Panc1 (cell line): ENCODE measurements at regions not wholly inside any gene's neighbourhood (a gene's known extent, or its start where the extent isn't known, plus 50 kb on each side); places are given as distances from the start of the nearest gene placed in this dataset.

Experiments
- ATAC-seq: fragments of 200-7000 bp; cut with Tn5 transposase; 2 replicates; pipeline ENCODE4 v1.9.1; 2020; ENCODE audit warnings: mild to moderate bottlenecking, moderate library complexity
- BruUV-seq: library from RNA; stranded (reverse); fragments of 400-500 nt; replicated peaks from 2 replicates; lab custom pipeline; 2021; lab: Mats Ljungman, UMichigan
- CTCF ChIA-PET: fragments of 300-600 bp; sonication (Branson Sonifier 250); formaldehyde crosslinking; loops from one replicate; lab custom pipeline; 2022; ENCODE audit warnings: antibody characterized with exemption; lab: Charles Lee
- POLR2A ChIA-PET: fragments of 300-600 bp; sonication (Branson Sonifier 250); formaldehyde crosslinking; loops from one replicate; lab custom pipeline; 2022; ENCODE audit warnings: antibody characterized with exemption; lab: Charles Lee
- DNase-seq: peaks from one replicate; pipeline ENCODE4 v3.0.0-alpha.2; 2010; ENCODE audit warnings: low read depth, low spot score
- H3K27ac ChIP-seq: 2 replicates; pipeline ENCODE4 v1.5.1; 2011; ENCODE audit warnings: mild to moderate bottlenecking, low read length, inconsistent platforms
- H3K27me3 ChIP-seq: fragments of 200-500 bp; sonication (Bioruptor generic); 2 replicates; pipeline ENCODE4 v1.6.0; 2014; ENCODE audit warnings: low read length, inconsistent platforms; ENCODE audit not compliant: control insufficient read depth, insufficient read depth
- H3K36me3 ChIP-seq: fragments of 200-500 bp; sonication (Bioruptor generic); 2 replicates; pipeline ENCODE4 v1.5.1; 2014; ENCODE audit warnings: inconsistent platforms, mild to moderate bottlenecking, low read length, moderate library complexity; ENCODE audit not compliant: control insufficient read depth, insufficient read depth
- H3K4me1 ChIP-seq: 2 replicates; pipeline ENCODE4 v1.5.1; 2011; ENCODE audit warnings: inconsistent platforms, mild to moderate bottlenecking, low read length, moderate library complexity; ENCODE audit not compliant: control insufficient read depth, insufficient read depth
- H3K4me3 ChIP-seq, 2 experiments: 2 replicates each; pipeline ENCODE4 v1.5.1; 2011 to 2012; ENCODE audit warnings: low read depth in 2 of 2, low read length in 2 of 2, mild to moderate bottlenecking in 2 of 2, inconsistent platforms in 1 of 2, moderate library complexity in 1 of 2
- H3K9me3 ChIP-seq: fragments of 200-500 bp; sonication (Bioruptor generic); 2 replicates; pipeline ENCODE4 v1.5.1; 2014; ENCODE audit warnings: low read depth, mild to moderate bottlenecking, inconsistent platforms, low read length, moderate library complexity; ENCODE audit not compliant: control insufficient read depth, insufficient read depth
- POLR2AphosphoS5 ChIP-seq: IDR thresholded peaks from 2 replicates; pipeline ENCODE4 v1.6.1; 2012; ENCODE audit warnings: mild to moderate bottlenecking, low read depth, low read length, moderate library complexity
- SIN3A ChIP-seq: IDR thresholded peaks from 2 replicates; pipeline ENCODE4 v1.6.1; 2012; ENCODE audit warnings: low read depth, mild to moderate bottlenecking, low read length, moderate library complexity, borderline replicate concordance; ENCODE audit not compliant: insufficient read depth
- TCF7L2 ChIP-seq: IDR thresholded peaks from 2 replicates; pipeline ENCODE4 v1.6.1; 2011; ENCODE audit warnings: mild to moderate bottlenecking, low read depth, low read length, inconsistent platforms
- in situ Hi-C: cut with HindIII; loops from 2 replicates; pipeline ENCODE4 v1.10.0; 2016; ENCODE audit warnings: low sequenced_read_pairs, low pct_unique_long_range_greater_than_20kb
- intact Hi-C: fragments of 100-400 bp; cut with micrococcal nuclease; formaldehyde crosslinking; loops from one replicate; pipeline ENCODE4 v1.10.0; 2022; ENCODE audit not compliant: unreplicated experiment
- TF ChIP-seq, protein P1 (sequence below), 2 experiments: IDR thresholded peaks; 2 replicates each; pipeline ENCODE4 v1.6.1; 2011 to 2012; ENCODE audit warnings: low read depth in 2 of 2, control low read depth in 1 of 2, low read length in 1 of 2, mild to moderate bottlenecking in 1 of 2, moderate library complexity in 1 of 2; ENCODE audit not compliant: insufficient read depth in 1 of 2
- TF ChIP-seq, protein P2 (sequence below): fragments of 450-650 bp; IDR thresholded peaks from 2 replicates; pipeline ENCODE4 v1.5.1; 2017; ENCODE audit warnings: mild to moderate bottlenecking

DNA sequence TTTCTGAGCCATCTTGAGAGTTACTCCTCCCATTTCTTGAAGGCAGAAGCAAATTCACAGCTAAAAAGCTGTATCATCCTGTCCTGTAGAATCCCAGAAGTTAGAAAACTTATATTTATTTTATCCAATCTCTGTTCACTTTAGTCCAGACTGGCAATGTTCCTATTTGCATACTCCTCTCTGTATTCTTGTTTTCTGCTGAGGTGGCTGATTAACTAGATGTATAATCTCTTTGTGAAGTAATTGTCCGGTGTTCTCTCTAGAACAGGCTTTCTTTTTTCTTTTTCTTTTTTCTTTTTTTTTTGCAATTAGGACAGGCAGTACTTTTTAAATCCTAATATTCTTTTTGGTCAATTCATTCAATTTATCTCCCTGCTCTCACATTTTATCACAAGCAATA, 411.0 kb downstream of the KCNJ3 start:
- intact Hi-C loops: no loop called here
- TF ChIP-seq SIN3A (no peak), POLR2AphosphoS5 (no peak), TCF7L2 (no peak)
- TF ChIP-seq, protein P1, sequence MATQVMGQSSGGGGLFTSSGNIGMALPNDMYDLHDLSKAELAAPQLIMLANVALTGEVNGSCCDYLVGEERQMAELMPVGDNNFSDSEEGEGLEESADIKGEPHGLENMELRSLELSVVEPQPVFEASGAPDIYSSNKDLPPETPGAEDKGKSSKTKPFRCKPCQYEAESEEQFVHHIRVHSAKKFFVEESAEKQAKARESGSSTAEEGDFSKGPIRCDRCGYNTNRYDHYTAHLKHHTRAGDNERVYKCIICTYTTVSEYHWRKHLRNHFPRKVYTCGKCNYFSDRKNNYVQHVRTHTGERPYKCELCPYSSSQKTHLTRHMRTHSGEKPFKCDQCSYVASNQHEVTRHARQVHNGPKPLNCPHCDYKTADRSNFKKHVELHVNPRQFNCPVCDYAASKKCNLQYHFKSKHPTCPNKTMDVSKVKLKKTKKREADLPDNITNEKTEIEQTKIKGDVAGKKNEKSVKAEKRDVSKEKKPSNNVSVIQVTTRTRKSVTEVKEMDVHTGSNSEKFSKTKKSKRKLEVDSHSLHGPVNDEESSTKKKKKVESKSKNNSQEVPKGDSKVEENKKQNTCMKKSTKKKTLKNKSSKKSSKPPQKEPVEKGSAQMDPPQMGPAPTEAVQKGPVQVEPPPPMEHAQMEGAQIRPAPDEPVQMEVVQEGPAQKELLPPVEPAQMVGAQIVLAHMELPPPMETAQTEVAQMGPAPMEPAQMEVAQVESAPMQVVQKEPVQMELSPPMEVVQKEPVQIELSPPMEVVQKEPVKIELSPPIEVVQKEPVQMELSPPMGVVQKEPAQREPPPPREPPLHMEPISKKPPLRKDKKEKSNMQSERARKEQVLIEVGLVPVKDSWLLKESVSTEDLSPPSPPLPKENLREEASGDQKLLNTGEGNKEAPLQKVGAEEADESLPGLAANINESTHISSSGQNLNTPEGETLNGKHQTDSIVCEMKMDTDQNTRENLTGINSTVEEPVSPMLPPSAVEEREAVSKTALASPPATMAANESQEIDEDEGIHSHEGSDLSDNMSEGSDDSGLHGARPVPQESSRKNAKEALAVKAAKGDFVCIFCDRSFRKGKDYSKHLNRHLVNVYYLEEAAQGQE (IDR thresholded peaks at IDR 0.05; ENCODE audit: insufficient read depth in 1 of 2, low read depth in 2 of 2, low read length in 1 of 2): no peak
- TF ChIP-seq, protein P2, sequence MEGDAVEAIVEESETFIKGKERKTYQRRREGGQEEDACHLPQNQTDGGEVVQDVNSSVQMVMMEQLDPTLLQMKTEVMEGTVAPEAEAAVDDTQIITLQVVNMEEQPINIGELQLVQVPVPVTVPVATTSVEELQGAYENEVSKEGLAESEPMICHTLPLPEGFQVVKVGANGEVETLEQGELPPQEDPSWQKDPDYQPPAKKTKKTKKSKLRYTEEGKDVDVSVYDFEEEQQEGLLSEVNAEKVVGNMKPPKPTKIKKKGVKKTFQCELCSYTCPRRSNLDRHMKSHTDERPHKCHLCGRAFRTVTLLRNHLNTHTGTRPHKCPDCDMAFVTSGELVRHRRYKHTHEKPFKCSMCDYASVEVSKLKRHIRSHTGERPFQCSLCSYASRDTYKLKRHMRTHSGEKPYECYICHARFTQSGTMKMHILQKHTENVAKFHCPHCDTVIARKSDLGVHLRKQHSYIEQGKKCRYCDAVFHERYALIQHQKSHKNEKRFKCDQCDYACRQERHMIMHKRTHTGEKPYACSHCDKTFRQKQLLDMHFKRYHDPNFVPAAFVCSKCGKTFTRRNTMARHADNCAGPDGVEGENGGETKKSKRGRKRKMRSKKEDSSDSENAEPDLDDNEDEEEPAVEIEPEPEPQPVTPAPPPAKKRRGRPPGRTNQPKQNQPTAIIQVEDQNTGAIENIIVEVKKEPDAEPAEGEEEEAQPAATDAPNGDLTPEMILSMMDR: no peak
- no peaks in the 10 kb centered on the region for H3K4me1 ChIP-seq
- ATAC-seq (no peak), DNase-seq (no peak)
- in situ Hi-C loops: no loop called here
- no peaks in the 10 kb centered on the region for H3K27me3 ChIP-seq
- H3K27ac ChIP-seq: no peak overlapping the region
- ChIA-PET CTCF (no interaction called here), POLR2A (no interaction called here)
- H3K36me3 ChIP-seq: no peaks in the 10 kb centered on the region; the same call in 1 of the 2 replicates
- no peaks in the 10 kb centered on the region for H3K9me3 ChIP-seq
- H3K4me3 ChIP-seq: no peak overlapping the region
- no TSS peak for BruUV-seq

DNA sequence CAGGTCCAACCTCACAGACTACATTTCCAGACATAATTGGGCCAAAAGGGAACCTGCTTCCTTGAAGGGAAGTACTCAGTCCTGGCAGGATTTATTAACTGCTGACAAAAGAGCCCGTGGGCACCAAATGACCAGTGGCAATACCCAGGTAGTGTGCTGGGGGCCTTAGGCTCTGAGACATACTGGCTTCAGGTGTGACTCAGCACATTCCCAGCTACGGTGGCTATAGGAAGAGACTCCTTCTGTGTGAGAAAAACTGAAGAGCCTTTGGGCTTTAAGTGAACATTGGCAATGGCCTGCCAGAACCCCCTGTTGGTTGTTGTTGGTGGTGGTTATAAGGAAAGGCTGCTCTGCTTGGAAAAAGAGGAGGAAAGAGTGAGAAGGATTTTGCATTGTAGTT, 401.8 kb downstream of the KCNJ3 start:
- Histone ChIP-seq H3K27me3 (no peaks in the 10 kb centered on the region), H3K4me1 (no peaks in the 10 kb centered on the region), H3K4me3 (no peak overlapping the region), H3K36me3 (no peaks in the 10 kb centered on the region), H3K27ac (no peak overlapping the region), H3K9me3 (no peaks in the 10 kb centered on the region)
- TF ChIP-seq SIN3A (no peak), POLR2AphosphoS5 (no peak)
- TF ChIP-seq, protein P2: no peak
- BruUV-seq: no TSS peak
- ATAC-seq (no peak), DNase-seq (no peak)
- in situ Hi-C loops: no loop called here
- CTCF ChIA-PET: no interaction called here
- intact Hi-C loops: no loop called here
- POLR2A ChIA-PET: no interaction called here
